NB4 (cell line): ENCODE measurements at regions not wholly inside any gene's neighbourhood (a gene's known extent, or its start where the extent isn't known, plus 50 kb on each side); places are given as distances from the start of the nearest gene placed in this dataset.

Experiments used
- CTCF ChIP-seq: IDR thresholded peaks from one replicate; pipeline ENCODE4 v1.5.1; 2012; ENCODE audit warnings: low read depth, low read length
- POLR2A ChIP-seq: IDR thresholded peaks from 2 replicates; pipeline ENCODE4 v1.6.1; 2011; ENCODE audit warnings: mild to moderate bottlenecking; ENCODE audit not compliant: insufficient read length; ENCODE audit errors: extremely low read depth

- TF ChIP-seq POLR2A: no peak
- TF ChIP-seq CTCF: no peak
Measured at GRCh38 chr20:46809706-46810360, 84.8 kb upstream of the EYA2 start.
